Chondrocyte (in vitro differentiated cells): ENCODE measurements at regions not wholly inside any gene's neighbourhood (a gene's known extent, or its start where the extent isn't known, plus 50 kb on each side); places are given as distances from the start of the nearest gene placed in this dataset.

Experiments used
- DNase-seq: peaks from one replicate; pipeline ENCODE4 v3.0.0; 2021; ENCODE audit warnings: mixed read lengths, low spot score
- H3K27ac Mint-ChIP-seq: one replicate; pipeline ENCODE4 v1.8.0; 2021; ENCODE audit warnings: mild to moderate bottlenecking, moderate library complexity, mixed read lengths; ENCODE audit not compliant: unreplicated experiment
- H3K27me3 Mint-ChIP-seq: 2 replicates; pipeline ENCODE4 v1.8.0; 2021; ENCODE audit warnings: low read depth, mixed read lengths
- H3K36me3 Mint-ChIP-seq: 2 replicates; pipeline ENCODE4 v1.8.0; 2021; ENCODE audit warnings: low read depth, mixed read lengths
- H3K4me1 Mint-ChIP-seq: 2 replicates; pipeline ENCODE4 v1.8.0; 2021; ENCODE audit warnings: low read depth, mild to moderate bottlenecking, mixed read lengths
- H3K4me3 Mint-ChIP-seq: one replicate; pipeline ENCODE4 v1.8.0; 2021; ENCODE audit warnings: mild to moderate bottlenecking, moderate library complexity, mixed read lengths; ENCODE audit not compliant: unreplicated experiment
- H3K9me3 Mint-ChIP-seq: 2 replicates; pipeline ENCODE4 v1.8.0; 2021; ENCODE audit warnings: low read depth, mixed read lengths
- CTCF ChIP-seq: fragments of 200-600 bp; sonication (generic); IDR thresholded peaks from 2 replicates; pipeline ENCODE4 v1.5.0; 2021; ENCODE audit warnings: antibody characterized with exemption, mild to moderate bottlenecking, moderate library complexity

- Mint-ChIP-seq H3K27me3 (no peaks in the 10 kb centered on the region), H3K4me1 (no peaks in the 10 kb centered on the region), H3K4me3 (no peak overlapping the region), H3K36me3 (no peaks in the 10 kb centered on the region), H3K27ac (no peak overlapping the region), H3K9me3 (no peaks in the 10 kb centered on the region)
- no peak for DNase-seq
- TF ChIP-seq CTCF, result no peak
Observed at GRCh38 chr9:82621447-82621846, 441.5 kb downstream of the RASEF start.

- Mint-ChIP-seq H3K4me1 (no peaks in the 10 kb centered on the region), H3K27ac (no peak overlapping the region), H3K9me3 (peaks cover 26% of the 10 kb centered on the region), H3K36me3 (peaks cover 3% of the 10 kb centered on the region), H3K4me3 (no peak overlapping the region), H3K27me3 (no peaks in the 10 kb centered on the region)
- no peak for TF ChIP-seq CTCF
- no peak for DNase-seq
Observed at GRCh38 chr9:82637368-82637767, 425.6 kb downstream of the RASEF start.

GRCh38 chr9:82645600-82645999 lies 417.3 kb downstream of the RASEF start:
- Mint-ChIP-seq H3K36me3 (peaks cover 2% of the 10 kb centered on the region), H3K4me3 (no peak overlapping the region), H3K27me3 (no peaks in the 10 kb centered on the region), H3K9me3 (peaks cover 20% of the 10 kb centered on the region), H3K4me1 (no peaks in the 10 kb centered on the region), H3K27ac (no peak overlapping the region)
- no peak for TF ChIP-seq CTCF
- no peak for DNase-seq

- Mint-ChIP-seq H3K27me3 (no peaks in the 10 kb centered on the region), H3K36me3 (peaks cover 7% of the 10 kb centered on the region), H3K9me3 (peaks cover 21% of the 10 kb centered on the region), H3K4me1 (no peaks in the 10 kb centered on the region), H3K27ac (no peak overlapping the region), H3K4me3 (no peak overlapping the region)
- TF ChIP-seq CTCF, result no peak
- DNase-seq, result no peak
Observed at GRCh38 chr9:82650368-82650767, 412.6 kb downstream of the RASEF start.

GRCh38 chr9:82651474-82651873 lies 411.5 kb downstream of the RASEF start:
- no peak overlapping the region for H3K4me3 Mint-ChIP-seq
- no peaks in the 10 kb centered on the region for H3K4me1 Mint-ChIP-seq
- TF ChIP-seq CTCF, result no peak
- peaks cover 21% of the 10 kb centered on the region for H3K9me3 Mint-ChIP-seq
- H3K36me3 Mint-ChIP-seq, result peaks cover 7% of the 10 kb centered on the region
- DNase-seq, result no peak
- no peak overlapping the region for H3K27ac Mint-ChIP-seq
- no peaks in the 10 kb centered on the region for H3K27me3 Mint-ChIP-seq
